H1 (cell line): ENCODE measurements at regions not wholly inside any gene's neighbourhood (a gene's known extent, or its start where the extent isn't known, plus 50 kb on each side); places are given as distances from the start of the nearest gene placed in this dataset.

Source experiments
- CBX8 ChIP-seq: fragments of 300-800, 300-1000 bp; sonication (generic); IDR thresholded peaks from 2 replicates; pipeline ENCODE4 v1.7.1; 2016; ENCODE audit warnings: low read depth, low read length, borderline replicate concordance
- CHD7 ChIP-seq: fragments of 300-600 bp; sonication (generic); IDR thresholded peaks from 2 replicates; pipeline ENCODE4 v1.7.1; 2012; ENCODE audit warnings: low read length, moderate library complexity, mild to moderate bottlenecking, inconsistent platforms; ENCODE audit not compliant: insufficient replicate concordance
- FOSL1 ChIP-seq: IDR thresholded peaks from 2 replicates; pipeline ENCODE4 v1.6.1; 2011; ENCODE audit warnings: mild to moderate bottlenecking, low read depth, low read length, moderate library complexity; ENCODE audit not compliant: insufficient read depth
- GABPA ChIP-seq: IDR thresholded peaks from 2 replicates; pipeline ENCODE4 v1.6.1; 2011; ENCODE audit warnings: mild to moderate bottlenecking, low read length, moderate library complexity, borderline replicate concordance; ENCODE audit not compliant: insufficient read depth
- TBP ChIP-seq: IDR thresholded peaks from 2 replicates; pipeline ENCODE4 v1.6.1; 2011; ENCODE audit warnings: low read depth, low read length, improper control_type of control experiment
- TCF12 ChIP-seq: IDR thresholded peaks from 2 replicates; pipeline ENCODE4 v1.6.1; 2011; ENCODE audit warnings: low read depth, mild to moderate bottlenecking, low read length
- TF ChIP-seq, protein P1 (sequence below), 3 experiments: IDR thresholded peaks; 1 replicate in 2 of 3; 2 replicates in 1 of 3; pipeline versions ENCODE4 v1.5.1 to v1.6.1; 2011; ENCODE audit warnings: low read length in 3 of 3, mild to moderate bottlenecking in 3 of 3, inconsistent platforms in 2 of 3, low read depth in 1 of 3, moderate library complexity in 1 of 3; ENCODE audit not compliant: insufficient read depth in 1 of 3; ENCODE audit errors: control extremely low read depth in 1 of 3
- TF ChIP-seq, protein P2 (sequence below): IDR thresholded peaks from 2 replicates; pipeline ENCODE4 v1.6.1; 2011; ENCODE audit warnings: low read length, improper control_type of control experiment

DNA sequence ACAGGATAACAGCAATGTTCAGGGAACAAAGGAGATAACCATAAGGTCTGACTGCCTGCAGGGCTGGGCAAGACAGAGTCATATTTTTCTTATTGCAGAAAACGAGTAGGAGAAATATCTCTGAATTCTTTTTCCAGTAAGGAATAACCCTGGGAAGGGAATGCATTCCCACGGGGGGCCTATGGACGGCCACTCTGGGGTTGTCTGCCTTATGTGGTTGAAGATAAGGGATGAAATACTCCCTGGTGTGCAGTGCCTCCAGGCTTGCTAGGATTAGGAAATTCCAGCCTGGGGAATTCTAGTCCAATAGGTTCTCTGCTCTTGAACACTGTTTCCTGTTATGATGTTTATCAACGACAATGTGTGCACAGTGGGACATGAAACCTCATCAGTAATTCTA lies 185.3 kb upstream of the HSFY2 start (continued):
- TF ChIP-seq CHD7: no peak
- no peak for TF ChIP-seq TBP
- no peak for TF ChIP-seq CBX8
- no peak for TF ChIP-seq FOSL1
- TF ChIP-seq, protein P1, sequence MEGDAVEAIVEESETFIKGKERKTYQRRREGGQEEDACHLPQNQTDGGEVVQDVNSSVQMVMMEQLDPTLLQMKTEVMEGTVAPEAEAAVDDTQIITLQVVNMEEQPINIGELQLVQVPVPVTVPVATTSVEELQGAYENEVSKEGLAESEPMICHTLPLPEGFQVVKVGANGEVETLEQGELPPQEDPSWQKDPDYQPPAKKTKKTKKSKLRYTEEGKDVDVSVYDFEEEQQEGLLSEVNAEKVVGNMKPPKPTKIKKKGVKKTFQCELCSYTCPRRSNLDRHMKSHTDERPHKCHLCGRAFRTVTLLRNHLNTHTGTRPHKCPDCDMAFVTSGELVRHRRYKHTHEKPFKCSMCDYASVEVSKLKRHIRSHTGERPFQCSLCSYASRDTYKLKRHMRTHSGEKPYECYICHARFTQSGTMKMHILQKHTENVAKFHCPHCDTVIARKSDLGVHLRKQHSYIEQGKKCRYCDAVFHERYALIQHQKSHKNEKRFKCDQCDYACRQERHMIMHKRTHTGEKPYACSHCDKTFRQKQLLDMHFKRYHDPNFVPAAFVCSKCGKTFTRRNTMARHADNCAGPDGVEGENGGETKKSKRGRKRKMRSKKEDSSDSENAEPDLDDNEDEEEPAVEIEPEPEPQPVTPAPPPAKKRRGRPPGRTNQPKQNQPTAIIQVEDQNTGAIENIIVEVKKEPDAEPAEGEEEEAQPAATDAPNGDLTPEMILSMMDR (IDR thresholded peaks at IDR 0.05; ENCODE audit: control extremely low read depth in 1 of 3, insufficient read depth in 1 of 3, low read depth in 1 of 3, low read length in 3 of 3): no peak
- TF ChIP-seq GABPA: no peak
- TF ChIP-seq, protein P2, sequence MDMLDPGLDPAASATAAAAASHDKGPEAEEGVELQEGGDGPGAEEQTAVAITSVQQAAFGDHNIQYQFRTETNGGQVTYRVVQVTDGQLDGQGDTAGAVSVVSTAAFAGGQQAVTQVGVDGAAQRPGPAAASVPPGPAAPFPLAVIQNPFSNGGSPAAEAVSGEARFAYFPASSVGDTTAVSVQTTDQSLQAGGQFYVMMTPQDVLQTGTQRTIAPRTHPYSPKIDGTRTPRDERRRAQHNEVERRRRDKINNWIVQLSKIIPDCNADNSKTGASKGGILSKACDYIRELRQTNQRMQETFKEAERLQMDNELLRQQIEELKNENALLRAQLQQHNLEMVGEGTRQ: no peak
- TF ChIP-seq TCF12: no peak
